Cardiac muscle cell (in vitro differentiated cells and primary cell): ENCODE measurements at regions not wholly inside any gene's neighbourhood (a gene's known extent, or its start where the extent isn't known, plus 50 kb on each side); places are given as distances from the start of the nearest gene placed in this dataset.

Experiments
- DNase-seq, 2 donors: peaks; one replicate each; pipeline versions ENCODE4 v3.0.0 to v3.0.0-alpha.2; 2010 to 2017; ENCODE audit warnings: low read depth in 1 of 2, low spot score in 1 of 2
- H3K27ac ChIP-seq: fragments of 200-600 bp; sonication (generic); 2 replicates; pipeline ENCODE4 v1.5.1; 2016
- H3K27me3 ChIP-seq: fragments of 200-600 bp; sonication (generic); 2 replicates; pipeline ENCODE4 v1.6.0; 2016; ENCODE audit warnings: control low read depth
- H3K36me3 ChIP-seq: fragments of 200-600 bp; sonication (generic); 2 replicates; pipeline ENCODE4 v1.5.1; 2016; ENCODE audit warnings: control low read depth
- H3K4me1 ChIP-seq: fragments of 200-600 bp; sonication (generic); 2 replicates; pipeline ENCODE4 v1.8.1; 2017; ENCODE audit warnings: low read depth, mild to moderate bottlenecking, mixed run types
- H3K4me3 ChIP-seq: fragments of 200-600 bp; sonication (generic); 2 replicates; pipeline ENCODE4 v1.5.1; 2016; ENCODE audit warnings: mild to moderate bottlenecking
- H3K9me3 ChIP-seq: fragments of 200-600 bp; sonication (generic); 2 replicates; pipeline ENCODE4 v1.5.1; 2017; ENCODE audit warnings: low read depth, mild to moderate bottlenecking, control low read depth
- CTCF ChIP-seq: IDR thresholded peaks from 2 replicates; pipeline ENCODE4 v1.5.1; 2012; ENCODE audit warnings: low read depth, mild to moderate bottlenecking, low read length

- no peaks in the 10 kb centered on the region for H3K9me3 ChIP-seq
- no peak for TF ChIP-seq CTCF
- no peak for DNase-seq
- no peaks in the 10 kb centered on the region for H3K36me3 ChIP-seq
- no peak overlapping the region for H3K27ac ChIP-seq
- H3K27me3 ChIP-seq: no peaks in the 10 kb centered on the region
- no peaks in the 10 kb centered on the region for H3K4me1 ChIP-seq
- H3K4me3 ChIP-seq: no peak overlapping the region
These were observed 449.6 kb upstream of the CLINT1 start for GRCh38 chr5:158308429-158309025.

- H3K36me3 ChIP-seq: no peaks in the 10 kb centered on the region
- no peaks in the 10 kb centered on the region for H3K4me1 ChIP-seq
- DNase-seq: no peak
- no peaks in the 10 kb centered on the region for H3K27me3 ChIP-seq
- H3K27ac ChIP-seq: no peak overlapping the region
- no peak for TF ChIP-seq CTCF
- no peak overlapping the region for H3K4me3 ChIP-seq
- no peaks in the 10 kb centered on the region for H3K9me3 ChIP-seq
These were observed 446.9 kb upstream of the CLINT1 start for GRCh38 chr5:158305861-158306260.

GRCh38 chr5:158304607-158305006, 445.7 kb upstream of the CLINT1 start:
- no peak overlapping the region for H3K27ac ChIP-seq
- no peaks in the 10 kb centered on the region for H3K36me3 ChIP-seq
- no peak for DNase-seq
- no peaks in the 10 kb centered on the region for H3K4me1 ChIP-seq
- no peaks in the 10 kb centered on the region for H3K27me3 ChIP-seq
- no peak overlapping the region for H3K4me3 ChIP-seq
- no peaks in the 10 kb centered on the region for H3K9me3 ChIP-seq
- TF ChIP-seq CTCF: no peak

GRCh38 chr5:158303883-158304282, 444.9 kb upstream of the CLINT1 start:
- no peak for DNase-seq
- no peak for TF ChIP-seq CTCF
- Histone ChIP-seq H3K9me3 (no peaks in the 10 kb centered on the region), H3K4me1 (no peaks in the 10 kb centered on the region), H3K36me3 (no peaks in the 10 kb centered on the region), H3K27ac (no peak overlapping the region), H3K4me3 (no peak overlapping the region), H3K27me3 (no peaks in the 10 kb centered on the region)

GRCh38 chr5:158303275-158303674, 444.3 kb upstream of the CLINT1 start:
- no peak overlapping the region for H3K4me3 ChIP-seq
- peak in 1 of 2 donors; percentile 19 for DNase-seq
- H3K9me3 ChIP-seq: no peaks in the 10 kb centered on the region
- H3K27me3 ChIP-seq: no peaks in the 10 kb centered on the region
- TF ChIP-seq CTCF: no peak
- H3K27ac ChIP-seq: no peak overlapping the region
- H3K4me1 ChIP-seq: no peaks in the 10 kb centered on the region
- H3K36me3 ChIP-seq: no peaks in the 10 kb centered on the region

GRCh38 chr5:158302029-158302428, 443.1 kb upstream of the CLINT1 start:
- Histone ChIP-seq H3K9me3 (no peaks in the 10 kb centered on the region), H3K4me1 (no peaks in the 10 kb centered on the region), H3K27ac (no peak overlapping the region), H3K27me3 (no peaks in the 10 kb centered on the region), H3K36me3 (no peaks in the 10 kb centered on the region), H3K4me3 (no peak overlapping the region)
- TF ChIP-seq CTCF: no peak
- DNase-seq: no peak
